OCI-LY7 (cell line): ENCODE measurements at regions not wholly inside any gene's neighbourhood (a gene's known extent, or its start where the extent isn't known, plus 50 kb on each side); places are given as distances from the start of the nearest gene placed in this dataset.

Source experiments
- EZH2phosphoT487 ChIP-seq: fragments of 200-600 bp; sonication (generic); IDR thresholded peaks from 2 replicates; pipeline ENCODE4 v1.6.1; 2018; ENCODE audit warnings: low read depth, borderline replicate concordance, mild to moderate bottlenecking, mixed run types, antibody characterized with exemption, low read length, moderate library complexity, mixed read lengths
- TF ChIP-seq, protein P1 (sequence below): fragments of 200-600 bp; sonication (generic); conservative IDR thresholded peaks from 2 replicates; pipeline ENCODE4 v1.5.1; 2014; ENCODE audit warnings: mild to moderate bottlenecking, antibody characterized with exemption, low read length, moderate library complexity, mixed read lengths

DNA sequence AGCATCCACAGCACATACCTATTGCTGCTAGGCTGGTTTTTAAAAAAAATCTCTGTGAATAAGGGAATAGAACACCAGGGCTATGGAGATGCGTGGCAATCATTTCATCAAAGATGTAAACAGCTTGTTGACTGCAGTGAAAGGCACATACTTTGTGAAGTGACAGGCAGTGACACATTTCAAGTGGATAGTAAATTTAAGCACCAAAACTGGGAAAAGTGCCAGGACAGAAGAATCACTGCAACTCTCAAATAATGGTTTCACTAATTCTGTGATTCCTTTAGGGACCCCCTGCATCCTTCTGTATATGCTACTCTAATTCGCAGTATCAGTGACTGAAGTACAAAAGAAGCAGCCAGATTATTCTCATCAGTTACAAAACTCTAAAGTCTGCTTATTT, 145.2 kb upstream of the KLF14 start:
- TF ChIP-seq, protein P1, sequence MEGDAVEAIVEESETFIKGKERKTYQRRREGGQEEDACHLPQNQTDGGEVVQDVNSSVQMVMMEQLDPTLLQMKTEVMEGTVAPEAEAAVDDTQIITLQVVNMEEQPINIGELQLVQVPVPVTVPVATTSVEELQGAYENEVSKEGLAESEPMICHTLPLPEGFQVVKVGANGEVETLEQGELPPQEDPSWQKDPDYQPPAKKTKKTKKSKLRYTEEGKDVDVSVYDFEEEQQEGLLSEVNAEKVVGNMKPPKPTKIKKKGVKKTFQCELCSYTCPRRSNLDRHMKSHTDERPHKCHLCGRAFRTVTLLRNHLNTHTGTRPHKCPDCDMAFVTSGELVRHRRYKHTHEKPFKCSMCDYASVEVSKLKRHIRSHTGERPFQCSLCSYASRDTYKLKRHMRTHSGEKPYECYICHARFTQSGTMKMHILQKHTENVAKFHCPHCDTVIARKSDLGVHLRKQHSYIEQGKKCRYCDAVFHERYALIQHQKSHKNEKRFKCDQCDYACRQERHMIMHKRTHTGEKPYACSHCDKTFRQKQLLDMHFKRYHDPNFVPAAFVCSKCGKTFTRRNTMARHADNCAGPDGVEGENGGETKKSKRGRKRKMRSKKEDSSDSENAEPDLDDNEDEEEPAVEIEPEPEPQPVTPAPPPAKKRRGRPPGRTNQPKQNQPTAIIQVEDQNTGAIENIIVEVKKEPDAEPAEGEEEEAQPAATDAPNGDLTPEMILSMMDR = no peak
- no peak for TF ChIP-seq EZH2phosphoT487
